ENCODE measurements at regions not wholly inside any gene's neighbourhood (a gene's known extent, or its start where the extent isn't known, plus 50 kb on each side); places are given as distances from the start of the nearest gene placed in this dataset.

DNA sequence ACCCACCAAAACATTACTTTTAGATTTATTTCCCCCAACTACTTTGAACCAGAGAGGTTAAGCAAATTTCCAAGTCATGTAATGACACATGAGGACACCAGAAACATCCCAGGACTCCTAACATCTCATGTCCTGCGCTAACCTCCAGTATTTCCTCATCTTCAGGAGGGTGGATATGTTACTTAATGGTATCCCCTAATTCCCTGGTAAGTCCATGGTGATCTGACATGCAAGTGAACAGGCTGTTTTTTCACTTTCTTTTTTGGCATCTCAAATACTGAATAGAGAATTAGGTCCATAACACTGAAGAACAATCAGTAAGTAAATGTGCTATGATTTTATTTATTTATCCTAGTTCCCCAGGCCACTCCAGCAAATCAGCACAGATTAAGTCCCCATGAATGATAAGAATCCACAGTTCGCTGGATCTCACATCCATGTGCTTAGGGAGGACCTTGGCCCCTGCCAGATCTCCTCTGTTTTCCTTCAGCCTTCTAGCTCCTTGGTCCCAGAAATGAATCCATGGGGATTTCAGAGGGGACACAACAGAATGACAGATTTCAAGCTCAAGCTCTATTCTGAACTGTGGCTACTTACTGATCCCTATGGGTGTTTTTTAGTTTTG is 334.6 kb downstream of the CDC5L start:
- H3K56ac ChIP-seq (ENCODE audit: insufficient read length, low read depth, low read length), result no peak overlapping the region
- no peak overlapping the region for H2BK20ac ChIP-seq (ENCODE audit: low read depth, low read length, poor library complexity, severe bottlenecking)
- H4K8ac ChIP-seq (replicated peaks; ENCODE audit: insufficient read length, low read depth, low read length), result no peak overlapping the region
- peak overlapping the region in 1 of 3 experiments; percentile 73; a peak in 2 of 7 replicates for H3K27ac Mint-ChIP-seq
- no peaks in the 10 kb centered on the region for H3K23me2 ChIP-seq (ENCODE audit: insufficient read length, low read depth, low read length, poor library complexity, severe bottlenecking)
- no peak overlapping the region for H2BK120ac ChIP-seq (ENCODE audit: low read depth, low read length, poor library complexity, severe bottlenecking)
- no peak overlapping the region for H3K14ac ChIP-seq (ENCODE audit: insufficient read depth, low read length)
- WGBS (ENCODE audit: extremely low coverage, insufficient read length, low lambda C conversion rate), result no CpG with 5 or more reads among the region's 2 CpGs
- H3K23ac ChIP-seq (ENCODE audit: insufficient read length, low read depth, low read length), result no peak overlapping the region
- no peak overlapping the region for H3K4ac ChIP-seq (ENCODE audit: low read depth, low read length)
- TF ChIP-seq, protein P1, sequence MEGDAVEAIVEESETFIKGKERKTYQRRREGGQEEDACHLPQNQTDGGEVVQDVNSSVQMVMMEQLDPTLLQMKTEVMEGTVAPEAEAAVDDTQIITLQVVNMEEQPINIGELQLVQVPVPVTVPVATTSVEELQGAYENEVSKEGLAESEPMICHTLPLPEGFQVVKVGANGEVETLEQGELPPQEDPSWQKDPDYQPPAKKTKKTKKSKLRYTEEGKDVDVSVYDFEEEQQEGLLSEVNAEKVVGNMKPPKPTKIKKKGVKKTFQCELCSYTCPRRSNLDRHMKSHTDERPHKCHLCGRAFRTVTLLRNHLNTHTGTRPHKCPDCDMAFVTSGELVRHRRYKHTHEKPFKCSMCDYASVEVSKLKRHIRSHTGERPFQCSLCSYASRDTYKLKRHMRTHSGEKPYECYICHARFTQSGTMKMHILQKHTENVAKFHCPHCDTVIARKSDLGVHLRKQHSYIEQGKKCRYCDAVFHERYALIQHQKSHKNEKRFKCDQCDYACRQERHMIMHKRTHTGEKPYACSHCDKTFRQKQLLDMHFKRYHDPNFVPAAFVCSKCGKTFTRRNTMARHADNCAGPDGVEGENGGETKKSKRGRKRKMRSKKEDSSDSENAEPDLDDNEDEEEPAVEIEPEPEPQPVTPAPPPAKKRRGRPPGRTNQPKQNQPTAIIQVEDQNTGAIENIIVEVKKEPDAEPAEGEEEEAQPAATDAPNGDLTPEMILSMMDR (conservative IDR thresholded peaks at IDR 0.05), result no peak
- no peak for DNase-seq
- H3K18ac ChIP-seq (ENCODE audit: insufficient read length, low read depth, low read length), result no peak overlapping the region
- H3K27me3 ChIP-seq (ENCODE audit: insufficient read depth, low read length), result no peaks in the 10 kb centered on the region
- no peak overlapping the region for H3K4me2 ChIP-seq (ENCODE audit: insufficient read depth, insufficient read length, low read length)
- H2BK15ac ChIP-seq (ENCODE audit: low read depth, low read length), result no peak overlapping the region
- H4K20me1 ChIP-seq (ENCODE audit: control insufficient read depth, insufficient read depth, insufficient read length), result no peaks in the 10 kb centered on the region
- no peaks in the 10 kb centered on the region for H3K79me1 ChIP-seq (ENCODE audit: insufficient read depth, low read depth, low read length, poor library complexity, severe bottlenecking)
- H2AFZ ChIP-seq (ENCODE audit: low read length), result no peak overlapping the region
- H3K4me1 Mint-ChIP-seq, result peaks cover 7 to 9% of the 10 kb centered on the region in 2 experiments; a peak in 3 of 4 replicates
- no peak overlapping the region for H2BK12ac ChIP-seq (ENCODE audit: insufficient read length, low read depth, low read length)
- no peak overlapping the region for H4K5ac ChIP-seq (ENCODE audit: insufficient read length, low read depth, low read length)
- H2BK5ac ChIP-seq (ENCODE audit: insufficient read length, low read length), result no peak overlapping the region
- 0 out of 2 replicates have a peak, but pooled peaks cover 4% of the 10 kb centered on the region for H3K4me1 ChIP-seq (ENCODE audit: insufficient read depth, low read length)
- H3T11ph ChIP-seq (ENCODE audit: low read length), result no peak overlapping the region
- H2AK5ac ChIP-seq (ENCODE audit: insufficient read length, low read length), result no peak overlapping the region
- no peak overlapping the region for H3K4me3 Mint-ChIP-seq
- H3K36me3 Mint-ChIP-seq (ENCODE audit: insufficient read depth in 1 of 3, low read depth in 3 of 3), result no peaks in the 10 kb centered on the region
- H4K91ac ChIP-seq (ENCODE audit: insufficient read length, low read depth, low read length), result no peak overlapping the region
- no peaks in the 10 kb centered on the region for H3K79me2 ChIP-seq (ENCODE audit: insufficient read depth, low read length)
- H3K9me3 Mint-ChIP-seq, result no peaks in the 10 kb centered on the region
- no peaks in the 10 kb centered on the region for H3K9me3 ChIP-seq (ENCODE audit: control insufficient read depth, low read depth, low read length)
- no peaks in the 10 kb centered on the region; the same call in 1 of the 2 replicates for H3K27me3 Mint-ChIP-seq (ENCODE audit: low read depth)
- H3K27ac ChIP-seq (ENCODE audit: insufficient read length, low read depth, low read length), result no peak overlapping the region
- no peak overlapping the region for H3K9ac ChIP-seq (ENCODE audit: extremely low read depth, insufficient read length, low read length)

All from H9 (cell line).